ENCODE measurements at regions not wholly inside any gene's neighbourhood (a gene's known extent, or its start where the extent isn't known, plus 50 kb on each side); places are given as distances from the start of the nearest gene placed in this dataset.

GRCh38 chr4:1574601-1575417 is 109.3 kb downstream of the FAM53A start:
- TF ChIP-seq CTCF (IDR thresholded peaks at IDR 0.05), result no peak
- TF ChIP-seq POLR2A (IDR thresholded peaks at IDR 0.05), result no peak

All from uterus (tissue), 2 donors.